Activated CD8-positive, alpha-beta memory T cell treated with anti-CD3 and anti-CD28 coated beads, Interleukin-2, amount 10 ng/mL, durations not matched to agents 7 days and 5 days (primary cell): ENCODE measurements at regions not wholly inside any gene's neighbourhood (a gene's known extent, or its start where the extent isn't known, plus 50 kb on each side); places are given as distances from the start of the nearest gene placed in this dataset.
"Not testable (repeated sequence)": the region's sequence is repeated elsewhere in the genome, so short reads cannot be mapped to it uniquely, and the experiment has no call there.

Source experiments
- ATAC-seq: fragments of 150-1000 bp; cut with Tn5 transposase; one replicate; pipeline ENCODE4 v1.10.0; 2021; ENCODE audit warnings: moderate library complexity
- CTCF ChIA-PET: fragments of 350-600 bp; sonication (Branson Sonifier 250); formaldehyde crosslinking; loops from one replicate; lab custom pipeline; 2021; ENCODE audit warnings: antibody characterized with exemption; lab: Charles Lee
- DNase-seq: peaks from one replicate; pipeline ENCODE4 v3.0.0-alpha.2; 2020
- H3K27ac Mint-ChIP-seq: one replicate; pipeline ENCODE4 v1.8.0; 2021; ENCODE audit warnings: mild to moderate bottlenecking, mixed read lengths
- H3K27me3 Mint-ChIP-seq: one replicate; pipeline ENCODE4 v1.8.0; 2021; ENCODE audit warnings: mixed read lengths
- H3K36me3 Mint-ChIP-seq: one replicate; pipeline ENCODE4 v1.8.0; 2021; ENCODE audit warnings: mild to moderate bottlenecking, mixed read lengths
- H3K4me1 Mint-ChIP-seq: one replicate; pipeline ENCODE4 v1.8.0; 2021; ENCODE audit warnings: mixed read lengths
- H3K4me3 Mint-ChIP-seq: one replicate; pipeline ENCODE4 v1.8.0; 2021; ENCODE audit warnings: mild to moderate bottlenecking, moderate library complexity, mixed read lengths
- H3K9me3 Mint-ChIP-seq: one replicate; pipeline ENCODE4 v1.8.0; 2022; ENCODE audit warnings: low read depth, mixed read lengths

DNA sequence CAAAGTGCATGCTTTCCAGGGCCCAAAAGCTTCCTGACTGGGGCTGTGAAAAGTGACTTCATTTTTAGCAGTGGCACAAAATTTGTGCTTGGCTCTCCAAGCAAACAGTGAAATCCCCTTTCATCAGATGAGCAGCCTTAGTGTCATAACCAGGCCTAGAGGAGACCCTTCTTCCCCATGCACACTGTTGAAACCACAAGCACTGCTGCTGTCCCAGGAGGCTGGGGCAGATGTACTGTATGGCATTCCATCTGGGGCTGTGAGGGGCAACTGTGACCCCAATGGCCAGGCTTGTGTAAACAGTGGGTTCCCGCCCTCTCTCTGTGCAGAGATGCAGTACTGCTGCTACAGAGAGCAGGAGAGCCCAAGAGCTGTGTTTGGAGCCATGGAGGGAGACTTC, 184.1 kb downstream of the SPIN4 start:
- H3K9me3 Mint-ChIP-seq, H3K36me3 Mint-ChIP-seq, H3K27ac Mint-ChIP-seq, H3K4me1 Mint-ChIP-seq, H3K4me3 Mint-ChIP-seq, CTCF ChIA-PET, DNase-seq, ATAC-seq, H3K27me3 Mint-ChIP-seq: not testable (repeated sequence)

DNA sequence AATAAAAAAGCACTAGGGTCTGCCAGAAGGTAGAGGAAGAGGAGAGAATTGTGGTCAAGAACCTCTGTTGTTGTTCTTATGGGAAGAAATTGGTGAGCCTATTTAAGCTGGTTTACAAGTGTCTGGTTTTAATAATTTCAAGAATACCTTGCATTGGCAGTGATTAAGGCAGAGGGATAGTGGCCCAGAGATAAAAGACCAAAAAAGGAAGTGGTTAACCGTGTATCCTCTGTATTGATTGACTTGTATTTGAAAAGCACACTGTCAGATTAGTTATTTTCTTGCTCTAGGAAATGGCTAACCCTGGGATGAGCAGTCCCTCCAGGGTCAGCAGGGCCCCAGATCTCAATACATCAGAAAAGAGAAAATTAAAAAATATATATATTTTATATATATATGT, 190.1 kb downstream of the SPIN4 start:
- H3K4me1 Mint-ChIP-seq, H3K9me3 Mint-ChIP-seq, H3K36me3 Mint-ChIP-seq, H3K27me3 Mint-ChIP-seq, CTCF ChIA-PET, DNase-seq, ATAC-seq, H3K27ac Mint-ChIP-seq, H3K4me3 Mint-ChIP-seq: not testable (repeated sequence)

DNA sequence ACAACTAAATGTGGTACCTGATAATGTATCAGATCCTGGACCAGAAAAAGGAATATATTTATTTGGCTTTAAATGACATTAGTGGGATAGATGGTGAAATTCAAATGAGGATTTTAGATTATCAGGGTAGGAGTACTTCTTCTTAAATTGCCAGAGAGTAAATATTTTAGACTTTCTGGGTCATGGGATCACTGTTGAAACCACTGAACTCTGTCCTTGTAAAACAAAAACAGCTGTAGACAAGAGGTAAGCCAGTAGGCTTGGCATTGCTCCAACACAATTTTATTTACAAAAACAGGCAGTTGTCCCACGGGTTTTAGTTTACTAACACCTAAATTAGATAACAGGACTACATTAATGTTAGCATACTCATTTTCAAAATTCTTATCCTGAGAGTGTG, 190.8 kb downstream of the SPIN4 start:
- H3K27me3 Mint-ChIP-seq, H3K36me3 Mint-ChIP-seq, H3K4me1 Mint-ChIP-seq, CTCF ChIA-PET, DNase-seq, H3K9me3 Mint-ChIP-seq, H3K4me3 Mint-ChIP-seq, ATAC-seq, H3K27ac Mint-ChIP-seq: not testable (repeated sequence)

DNA sequence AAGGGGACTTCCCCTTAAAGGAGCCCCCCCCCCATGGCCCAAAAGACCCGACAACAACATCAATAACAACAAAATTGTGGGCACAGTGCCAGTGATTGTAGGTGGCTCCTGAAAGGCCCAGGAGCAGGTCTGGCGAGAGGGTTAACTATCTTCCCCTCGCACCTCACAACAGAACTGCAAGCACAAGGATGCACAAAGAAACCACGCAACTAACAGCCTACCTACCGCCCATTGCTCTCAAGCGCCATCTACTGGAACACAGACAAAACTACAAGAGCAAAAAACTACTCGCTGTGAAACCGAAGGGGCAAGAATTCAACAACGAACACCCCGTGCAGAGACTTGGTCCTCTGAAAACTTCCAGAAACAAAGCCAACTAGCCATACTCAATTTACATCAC, 205.6 kb downstream of the SPIN4 start:
- H3K4me3 Mint-ChIP-seq, H3K27me3 Mint-ChIP-seq, H3K9me3 Mint-ChIP-seq, H3K27ac Mint-ChIP-seq, DNase-seq, CTCF ChIA-PET, H3K36me3 Mint-ChIP-seq, ATAC-seq, H3K4me1 Mint-ChIP-seq: not testable (repeated sequence)

DNA sequence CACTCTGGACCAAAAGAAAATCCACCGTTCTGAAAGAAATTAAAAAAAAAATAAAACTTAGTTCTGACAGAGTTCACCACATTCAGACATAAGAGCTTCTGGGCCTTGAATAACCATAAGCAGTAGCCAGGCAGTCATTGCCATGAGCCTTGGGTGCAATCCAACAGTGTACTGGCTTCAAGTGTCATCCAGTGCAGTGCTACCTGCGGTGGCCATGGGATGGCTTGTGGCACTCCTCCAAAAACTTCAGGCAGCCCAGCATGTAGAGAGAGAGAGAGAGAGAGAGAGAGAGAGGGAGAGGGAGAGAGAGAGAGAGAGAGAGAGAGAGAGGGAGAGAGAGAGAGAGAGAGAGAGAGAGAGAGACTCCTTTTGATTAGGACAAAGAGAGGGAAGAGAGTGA, 208.5 kb downstream of the SPIN4 start:
- H3K36me3 Mint-ChIP-seq, H3K9me3 Mint-ChIP-seq, ATAC-seq, H3K27me3 Mint-ChIP-seq, DNase-seq, H3K27ac Mint-ChIP-seq, CTCF ChIA-PET, H3K4me3 Mint-ChIP-seq, H3K4me1 Mint-ChIP-seq: not testable (repeated sequence)

DNA sequence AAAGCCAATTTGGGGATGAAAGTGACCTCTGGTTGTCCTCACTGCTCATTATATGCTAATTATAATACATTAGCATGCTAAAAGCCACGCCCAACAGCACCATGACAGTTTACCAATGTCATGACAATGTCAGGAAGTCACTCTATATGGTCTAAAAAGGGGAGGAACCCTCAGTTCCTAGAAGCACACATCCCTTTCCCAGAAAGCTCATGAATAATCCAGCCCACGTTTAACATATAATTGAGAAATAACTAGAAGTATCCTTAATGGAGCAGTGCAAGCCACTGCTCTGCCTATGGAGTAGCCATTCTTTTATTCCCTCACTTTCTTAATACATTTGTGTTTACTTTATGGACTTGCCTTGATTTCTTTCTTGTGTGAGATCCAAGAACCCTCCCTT, 215.3 kb downstream of the SPIN4 start:
- H3K4me1 Mint-ChIP-seq, H3K9me3 Mint-ChIP-seq, DNase-seq, ATAC-seq, H3K27ac Mint-ChIP-seq, H3K36me3 Mint-ChIP-seq, H3K27me3 Mint-ChIP-seq, CTCF ChIA-PET, H3K4me3 Mint-ChIP-seq: not testable (repeated sequence)

DNA sequence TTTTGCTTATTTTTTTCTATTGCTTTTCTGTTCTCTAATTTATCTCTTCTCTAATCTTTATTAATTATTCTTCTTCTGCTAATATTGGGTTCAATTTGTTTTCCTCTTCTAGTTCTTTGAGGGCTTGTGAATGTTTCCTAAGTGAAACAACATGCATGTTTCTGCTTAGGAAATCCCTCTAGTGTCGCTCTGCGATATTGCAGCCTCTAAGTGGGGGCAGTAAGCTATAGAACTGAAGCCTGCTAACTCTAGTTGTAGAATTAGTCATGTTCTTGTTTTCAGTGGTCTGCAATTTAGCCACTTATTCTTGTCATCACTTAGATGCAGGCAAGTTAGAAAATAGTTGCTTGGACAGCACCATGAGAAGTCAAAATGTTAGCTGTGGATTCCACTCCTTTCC, 222.6 kb downstream of the SPIN4 start:
- Mint-ChIP-seq H3K27ac (no peak overlapping the region), H3K4me3 (no peak overlapping the region), H3K4me1 (no peaks in the 10 kb centered on the region), H3K36me3 (no peaks in the 10 kb centered on the region), H3K27me3 (no peaks in the 10 kb centered on the region), H3K9me3 (no peaks in the 10 kb centered on the region)
- CTCF ChIA-PET, result no interaction called here
- DNase-seq (no peak), ATAC-seq (no peak)

DNA sequence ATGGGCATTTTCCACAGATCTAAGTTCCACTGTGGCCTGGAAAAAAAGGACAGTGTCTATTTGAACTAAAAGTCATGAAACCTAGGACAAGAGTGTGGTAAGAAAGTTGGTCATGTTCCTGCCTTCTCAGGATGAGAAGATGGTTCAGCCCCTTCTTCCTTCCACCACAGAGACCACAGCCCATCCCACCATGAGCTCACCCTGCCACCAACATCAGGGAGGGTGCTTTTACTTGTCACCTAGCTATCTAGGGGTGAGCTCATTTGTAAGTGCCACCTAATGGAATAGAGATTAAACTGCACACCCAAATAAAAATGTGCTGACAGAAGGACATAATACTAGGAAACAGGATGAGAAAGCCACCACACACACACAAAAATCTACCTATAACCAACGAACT, 235.9 kb downstream of the SPIN4 start:
- Mint-ChIP-seq H3K4me1 (no peaks in the 10 kb centered on the region), H3K27ac (no peak overlapping the region), H3K36me3 (no peaks in the 10 kb centered on the region), H3K4me3 (no peak overlapping the region), H3K9me3 (no peaks in the 10 kb centered on the region), H3K27me3 (no peaks in the 10 kb centered on the region)
- CTCF ChIA-PET, result no interaction called here
- DNase-seq (no peak), ATAC-seq (no peak)

DNA sequence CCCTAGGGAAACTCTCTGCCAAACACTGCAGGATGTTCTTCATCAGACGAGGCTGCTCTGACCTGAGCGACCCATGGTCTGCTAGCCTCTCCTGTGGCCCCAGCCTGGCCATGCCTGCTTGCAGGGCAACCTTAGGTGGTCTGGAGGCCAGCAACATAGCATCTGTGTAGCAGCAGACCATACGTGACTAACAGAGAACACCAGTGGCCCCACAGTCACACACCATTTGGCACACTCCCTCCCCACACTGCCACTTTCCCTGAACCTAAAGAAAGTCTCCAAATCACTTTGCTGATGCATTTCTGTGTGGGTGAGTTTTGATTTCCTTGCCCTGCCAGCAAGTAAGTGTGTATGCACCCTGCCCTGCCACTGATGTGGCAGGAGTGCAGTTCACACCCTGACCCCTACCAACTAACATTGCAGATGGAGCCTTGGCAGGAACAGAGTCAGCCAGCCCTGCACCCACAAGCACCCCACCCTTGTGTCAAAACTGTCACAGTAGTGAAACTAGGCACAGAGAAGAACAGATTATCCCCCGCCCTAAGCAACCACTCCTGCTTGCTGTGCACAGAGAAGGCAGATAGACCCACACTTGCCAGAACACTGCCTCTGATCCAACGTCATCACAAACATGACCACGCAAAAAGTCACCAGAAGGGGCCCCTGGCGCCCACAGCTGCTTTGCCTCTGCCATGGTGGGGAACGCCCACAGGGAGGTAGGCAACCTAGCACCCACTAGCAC, 249.1 kb downstream of the SPIN4 start:
- no peaks in the 10 kb centered on the region for H3K36me3 Mint-ChIP-seq
- H3K4me3 Mint-ChIP-seq, result no peak overlapping the region
- DNase-seq, result no peak
- ATAC-seq, result no peak
- H3K27ac Mint-ChIP-seq, result no peak overlapping the region
- H3K4me1 Mint-ChIP-seq, result no peaks in the 10 kb centered on the region
- H3K9me3 Mint-ChIP-seq, result peaks cover 9% of the 10 kb centered on the region
- H3K27me3 Mint-ChIP-seq, result no peaks in the 10 kb centered on the region
- CTCF ChIA-PET, result no interaction called here

DNA sequence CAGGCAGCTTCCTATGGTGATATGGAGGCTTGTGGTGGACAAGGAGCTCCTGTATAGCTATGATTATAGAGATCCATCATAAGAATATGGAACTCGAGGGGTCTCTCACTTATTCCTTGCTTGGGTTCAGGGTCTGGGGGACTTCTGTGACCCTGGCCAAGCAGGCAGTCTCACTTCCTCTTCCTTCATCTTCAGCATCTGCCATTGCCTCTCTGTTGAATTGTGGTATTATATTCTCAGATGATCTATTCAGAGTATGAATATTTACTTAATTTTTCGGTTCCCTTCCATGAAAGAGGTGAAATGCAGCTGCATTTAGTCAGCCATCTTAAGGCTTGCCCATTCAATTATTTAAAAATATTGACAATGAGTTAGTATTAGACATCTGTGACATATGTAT, 292.9 kb downstream of the SPIN4 start:
- ATAC-seq (no peak), DNase-seq (no peak)
- no peaks in the 10 kb centered on the region for H3K36me3 Mint-ChIP-seq
- no peaks in the 10 kb centered on the region for H3K9me3 Mint-ChIP-seq
- CTCF ChIA-PET, result no interaction called here
- H3K4me3 Mint-ChIP-seq, result no peak overlapping the region
- H3K27ac Mint-ChIP-seq, result no peak overlapping the region
- no peaks in the 10 kb centered on the region for H3K27me3 Mint-ChIP-seq
- no peaks in the 10 kb centered on the region for H3K4me1 Mint-ChIP-seq

DNA sequence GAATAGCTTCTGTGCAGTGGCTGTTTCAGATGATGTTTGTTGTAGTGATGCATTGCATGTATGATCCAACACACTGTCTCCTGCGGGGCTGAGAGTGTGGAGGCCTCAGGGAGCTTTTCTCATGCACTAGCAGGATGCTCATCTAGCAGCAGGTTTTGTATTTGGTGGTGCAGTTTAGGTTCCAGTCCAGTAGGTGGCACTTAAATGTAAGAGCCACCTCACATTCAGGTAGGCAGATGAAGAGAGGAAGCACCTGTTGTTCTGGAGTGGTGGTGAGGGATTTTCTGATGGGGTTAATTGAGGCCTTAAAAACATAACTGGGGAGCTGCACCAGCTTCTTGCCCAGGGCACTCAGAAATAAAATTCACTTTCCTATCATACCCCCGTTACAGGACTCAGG, 300.9 kb downstream of the SPIN4 start:
- ATAC-seq (no peak), DNase-seq (no peak)
- no peaks in the 10 kb centered on the region for H3K27me3 Mint-ChIP-seq
- no peaks in the 10 kb centered on the region for H3K36me3 Mint-ChIP-seq
- CTCF ChIA-PET, result no interaction called here
- H3K4me1 Mint-ChIP-seq, result no peaks in the 10 kb centered on the region
- H3K27ac Mint-ChIP-seq, result no peak overlapping the region
- no peak overlapping the region for H3K4me3 Mint-ChIP-seq
- no peaks in the 10 kb centered on the region for H3K9me3 Mint-ChIP-seq

DNA sequence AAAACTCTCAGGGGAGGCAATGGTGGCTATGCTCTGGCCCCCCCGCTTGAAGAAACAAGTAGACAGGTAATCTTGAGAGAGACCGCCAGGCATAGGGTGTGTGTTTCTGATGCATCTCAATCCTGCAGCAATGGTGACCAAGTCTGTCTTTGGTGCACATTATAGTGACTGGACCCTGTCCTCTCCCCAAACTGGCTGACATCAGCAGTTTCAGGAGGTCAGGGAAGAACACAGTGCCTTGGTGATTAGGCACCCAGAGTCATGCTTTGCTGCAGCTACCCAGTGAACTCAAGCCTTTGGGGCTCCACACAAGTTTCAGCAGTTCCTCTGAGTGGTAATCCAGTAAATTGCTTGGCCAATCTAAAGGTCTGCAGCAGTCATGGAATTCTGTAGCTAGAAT, 318.3 kb downstream of the SPIN4 start:
- Mint-ChIP-seq H3K4me3 (no peak overlapping the region), H3K4me1 (no peaks in the 10 kb centered on the region), H3K27ac (no peak overlapping the region), H3K27me3 (no peaks in the 10 kb centered on the region), H3K36me3 (no peaks in the 10 kb centered on the region), H3K9me3 (peaks cover 4% of the 10 kb centered on the region)
- CTCF ChIA-PET, result no interaction called here
- DNase-seq (no peak), ATAC-seq (no peak)

DNA sequence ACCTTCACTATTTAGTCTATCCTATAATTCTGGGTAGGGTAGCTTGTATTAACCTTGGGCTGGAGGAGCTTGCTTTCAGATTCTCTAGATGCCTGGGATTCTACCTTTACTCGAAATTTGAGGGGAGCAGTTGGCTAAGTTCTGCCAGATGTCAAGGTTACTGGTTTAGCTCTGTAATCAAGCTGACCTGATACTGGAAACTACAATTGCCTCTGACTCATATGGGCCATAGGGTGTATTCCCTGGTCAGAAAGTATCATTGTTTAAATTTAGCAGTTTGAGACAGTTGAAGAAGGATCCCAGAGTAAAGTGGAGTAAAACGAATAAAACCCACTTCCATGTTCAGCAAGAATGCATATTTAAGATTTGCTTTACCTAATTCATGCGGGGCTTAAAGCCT, 337.6 kb downstream of the SPIN4 start:
- H3K4me1 Mint-ChIP-seq, result no peaks in the 10 kb centered on the region
- no peaks in the 10 kb centered on the region for H3K27me3 Mint-ChIP-seq
- no peaks in the 10 kb centered on the region for H3K9me3 Mint-ChIP-seq
- CTCF ChIA-PET, result no interaction called here
- ATAC-seq, result no peak
- no peak overlapping the region for H3K27ac Mint-ChIP-seq
- no peak overlapping the region for H3K4me3 Mint-ChIP-seq
- no peak for DNase-seq
- no peaks in the 10 kb centered on the region for H3K36me3 Mint-ChIP-seq

DNA sequence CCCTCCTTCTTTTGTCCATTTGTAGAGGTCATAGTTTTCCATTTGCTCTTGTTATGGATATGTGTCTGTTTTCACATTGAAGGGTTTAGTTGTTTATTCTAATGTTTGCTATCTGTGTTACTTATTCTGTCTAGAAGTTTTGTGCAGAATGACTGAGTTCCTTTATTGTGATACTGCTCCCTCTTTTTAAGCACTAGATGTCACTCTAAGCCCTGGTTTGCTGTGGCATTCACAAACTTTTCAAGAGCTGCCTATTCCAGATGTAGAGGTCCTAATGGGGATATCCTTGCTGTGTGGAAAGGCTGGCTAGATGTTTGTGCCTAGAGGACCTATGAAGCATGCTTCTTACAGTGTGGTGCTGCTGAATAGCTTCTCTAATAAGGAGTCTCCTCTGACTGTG, 338.6 kb downstream of the SPIN4 start:
- no peak overlapping the region for H3K4me3 Mint-ChIP-seq
- ATAC-seq (no peak), DNase-seq (no peak)
- H3K27me3 Mint-ChIP-seq, result no peaks in the 10 kb centered on the region
- no peak overlapping the region for H3K27ac Mint-ChIP-seq
- CTCF ChIA-PET, result no interaction called here
- no peaks in the 10 kb centered on the region for H3K36me3 Mint-ChIP-seq
- H3K4me1 Mint-ChIP-seq, result no peaks in the 10 kb centered on the region
- no peaks in the 10 kb centered on the region for H3K9me3 Mint-ChIP-seq

DNA sequence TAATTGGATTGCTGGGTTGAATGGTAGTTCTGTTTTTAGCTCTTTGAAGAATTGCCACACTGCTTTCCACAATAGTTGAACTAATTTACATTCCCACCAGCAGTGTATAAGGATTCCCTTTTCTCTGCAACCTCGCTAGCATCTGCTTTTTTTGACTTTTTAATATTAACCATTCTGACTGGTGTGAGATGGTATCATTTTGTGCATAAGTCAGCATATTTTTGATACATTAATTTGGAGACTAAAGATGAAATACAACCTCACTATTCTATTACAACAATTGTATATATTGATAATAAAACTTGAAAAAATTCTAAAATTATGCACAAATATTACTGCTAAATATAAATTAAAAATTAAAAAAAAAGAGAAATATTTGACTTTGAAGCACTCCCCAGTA, 350.9 kb downstream of the SPIN4 start:
- H3K36me3 Mint-ChIP-seq, H3K4me3 Mint-ChIP-seq, CTCF ChIA-PET, H3K27ac Mint-ChIP-seq, DNase-seq, ATAC-seq, H3K9me3 Mint-ChIP-seq, H3K4me1 Mint-ChIP-seq, H3K27me3 Mint-ChIP-seq: not testable (repeated sequence)
